Activated T-cell treated with anti-CD3 and anti-CD28 coated beads, Interleukin-2, amount 50 U/mL, for 48 hours (primary cell): ENCODE measurements at regions not wholly inside any gene's neighbourhood (a gene's known extent, or its start where the extent isn't known, plus 50 kb on each side); places are given as distances from the start of the nearest gene placed in this dataset.

ENCODE experiments used
- DNase-seq, 2 experiments: peaks; one replicate each; pipeline ENCODE4 v3.0.0-alpha.2; 2020

DNA sequence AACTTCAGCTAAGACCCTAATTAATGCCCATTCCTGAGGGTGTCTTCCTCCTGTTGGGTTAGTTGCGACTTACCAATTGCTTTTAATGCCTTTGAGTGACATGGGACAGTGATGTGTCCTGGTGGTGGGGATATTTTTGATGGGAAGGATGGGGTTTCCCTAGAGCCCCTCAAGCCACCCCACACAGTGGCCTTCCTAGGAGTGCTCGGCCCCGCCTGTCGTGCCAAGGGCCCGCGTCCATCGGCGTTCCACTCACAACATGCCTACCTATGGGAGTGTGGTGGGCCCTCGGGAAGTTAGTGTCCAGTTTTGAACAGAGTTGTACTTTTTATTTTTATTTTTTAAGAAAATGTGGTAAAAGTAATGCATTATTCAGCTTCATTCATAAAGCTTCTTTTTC lies 50.1 kb upstream of the TSPAN2 start:
- DNase-seq: no peak
